Central memory CD4-positive, alpha-beta T cell (primary cell): ENCODE measurements at regions not wholly inside any gene's neighbourhood (a gene's known extent, or its start where the extent isn't known, plus 50 kb on each side); places are given as distances from the start of the nearest gene placed in this dataset.
"Not testable (repeated sequence)": the region's sequence is repeated elsewhere in the genome, so short reads cannot be mapped to it uniquely, and the experiment has no call there.

Experiments used
- DNase-seq: peaks from one replicate; pipeline ENCODE4 v3.0.0; 2022

DNA sequence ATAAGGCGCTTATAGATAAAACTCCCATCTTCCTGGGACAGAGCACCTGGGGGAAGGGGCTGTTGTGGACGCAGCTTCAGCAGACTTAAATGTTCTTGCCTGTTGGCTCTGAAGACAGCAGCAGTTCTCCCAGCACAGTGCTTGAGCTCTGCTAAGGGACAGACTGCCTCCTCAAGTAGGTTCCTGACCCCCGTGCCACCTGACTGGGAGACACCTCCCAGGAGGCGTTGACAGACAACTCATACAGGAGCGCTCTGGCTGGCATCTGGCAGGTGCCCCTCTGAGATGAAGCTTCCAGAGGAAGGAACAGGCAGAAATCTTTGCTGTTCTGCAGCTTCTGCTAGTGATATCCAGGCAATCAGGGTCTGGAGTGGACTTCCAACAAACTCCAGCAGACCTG, 383.1 kb upstream of the EMCN start:
- DNase-seq = not testable (repeated sequence)

DNA sequence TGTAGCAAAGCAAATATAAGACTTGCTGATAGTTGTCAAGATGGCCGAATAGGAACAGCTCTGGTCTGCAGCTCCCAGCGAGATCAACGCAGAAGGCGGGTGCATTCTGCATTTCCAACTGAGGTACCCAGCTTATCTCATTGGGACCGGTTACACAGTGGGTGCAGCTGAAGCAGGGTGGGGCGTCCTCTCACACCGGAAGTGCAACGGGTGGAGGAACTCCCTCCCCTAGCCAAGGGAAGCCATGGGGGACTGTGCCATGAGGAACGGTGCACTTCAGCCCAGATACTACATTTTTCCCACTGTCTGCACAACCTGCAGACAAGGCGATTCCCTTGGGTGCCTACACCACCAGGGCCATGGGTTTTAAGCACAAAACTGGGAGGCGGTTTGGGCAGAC, 382.3 kb upstream of the EMCN start:
- DNase-seq = no peak

DNA sequence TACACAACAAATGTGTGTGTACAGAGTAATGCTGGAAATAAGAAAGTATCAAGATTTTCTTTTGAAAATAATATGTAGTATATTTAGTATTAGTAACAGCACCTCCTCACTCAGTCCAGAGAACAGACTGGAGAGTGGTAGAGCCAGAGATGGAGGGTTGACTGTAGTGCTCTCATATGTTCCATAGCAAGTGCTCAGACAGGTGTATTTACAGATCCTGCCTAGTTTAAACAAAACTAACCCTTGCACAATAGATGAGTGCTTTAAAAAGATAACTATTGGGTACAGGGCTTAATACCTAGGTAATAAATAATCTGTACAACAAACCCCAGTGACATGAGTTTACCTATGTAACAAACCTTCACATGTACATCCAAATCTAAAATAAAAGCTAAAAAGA, 381.0 kb upstream of the EMCN start:
- DNase-seq = no peak

DNA sequence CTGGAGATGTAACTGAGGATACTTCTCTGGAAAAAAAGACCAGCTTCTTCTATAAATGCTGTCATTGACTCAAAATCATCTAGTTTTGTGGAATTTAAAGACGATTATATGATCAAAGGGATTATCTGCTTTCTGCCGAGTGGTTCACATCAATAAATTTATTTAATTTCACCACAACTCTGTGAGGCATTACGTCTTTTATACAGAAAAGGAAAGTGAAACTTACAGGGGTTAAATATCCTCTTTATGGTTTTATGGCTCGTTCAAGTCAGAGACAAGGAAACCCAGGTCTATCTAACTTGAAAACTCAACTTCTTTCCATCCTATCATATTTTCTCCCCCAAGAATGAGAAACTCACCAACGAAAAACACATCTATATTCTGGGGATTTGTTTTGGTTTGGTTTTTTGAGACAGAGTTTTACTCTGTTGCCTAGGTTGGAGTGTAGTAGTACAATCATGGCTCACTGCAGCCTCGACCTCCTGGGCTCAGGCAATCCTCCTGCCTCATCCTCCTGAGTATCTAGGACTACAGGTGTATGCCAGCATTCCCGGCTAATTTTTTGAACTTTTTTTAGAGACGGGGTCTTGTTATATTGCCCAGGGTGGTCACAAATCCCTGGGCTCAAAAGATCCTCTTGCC, 377.9 kb upstream of the EMCN start:
- peak; percentile 30 for DNase-seq

DNA sequence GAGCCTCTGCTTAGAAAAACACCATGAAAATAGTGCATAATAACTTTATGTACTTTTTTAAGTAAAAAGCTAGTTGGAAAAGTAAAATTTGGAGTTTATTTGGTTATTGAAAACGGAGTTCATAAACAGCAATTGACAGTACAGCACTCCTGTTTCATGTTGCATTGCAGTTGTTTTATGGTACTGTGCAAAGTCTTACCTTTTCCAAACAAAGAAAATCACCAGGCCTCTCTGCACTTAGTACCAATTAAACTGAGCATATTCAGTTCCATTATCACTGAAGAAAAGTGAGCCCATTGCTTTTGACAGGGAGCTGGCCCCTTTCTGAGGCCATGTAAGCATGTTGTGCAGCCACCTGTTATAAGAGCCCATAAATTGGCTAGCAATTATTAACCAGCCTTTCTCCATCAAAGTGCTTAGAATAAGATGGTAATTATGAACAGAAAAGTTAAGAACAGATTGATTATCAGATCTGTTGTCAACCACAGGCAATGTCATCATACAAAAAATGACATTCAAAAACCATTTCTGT, 376.6 kb upstream of the EMCN start:
- DNase-seq = no peak

DNA sequence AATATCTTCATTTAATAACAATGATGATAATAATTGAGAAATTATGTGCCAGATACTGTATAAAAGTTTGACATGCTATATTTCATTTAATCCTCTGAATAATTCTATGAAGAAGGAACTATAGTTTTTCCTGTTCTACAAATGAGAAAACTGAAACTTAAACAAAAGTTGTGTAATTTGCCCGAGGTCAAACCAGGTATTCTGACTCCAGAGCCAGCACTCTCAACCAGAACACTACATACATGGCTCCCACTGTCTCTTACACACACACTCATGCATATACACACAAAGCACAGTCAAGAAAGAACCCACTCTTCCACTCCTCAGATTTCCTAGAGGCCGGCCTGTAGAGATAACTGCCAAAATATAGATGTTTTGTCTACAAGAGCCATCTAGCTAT, 374.0 kb upstream of the EMCN start:
- no peak for DNase-seq

DNA sequence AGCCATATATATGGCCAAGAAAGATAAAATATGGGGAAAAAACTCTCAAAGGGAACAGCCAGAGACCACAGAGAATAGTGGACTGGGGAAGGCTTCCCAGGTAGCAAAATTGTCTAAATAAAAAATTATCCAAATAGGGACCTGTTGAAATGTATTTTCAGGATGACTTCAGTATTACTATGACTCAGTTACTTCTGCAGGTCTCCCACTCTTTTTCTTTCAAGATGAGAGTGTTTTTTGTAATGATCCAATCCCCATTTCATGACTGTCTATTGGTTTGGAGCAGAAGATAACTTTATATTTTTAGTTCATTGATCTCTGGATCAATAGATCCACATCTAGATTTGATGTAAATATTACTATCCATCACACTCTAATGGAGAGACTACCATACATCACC, 372.1 kb upstream of the EMCN start:
- DNase-seq = no peak

DNA sequence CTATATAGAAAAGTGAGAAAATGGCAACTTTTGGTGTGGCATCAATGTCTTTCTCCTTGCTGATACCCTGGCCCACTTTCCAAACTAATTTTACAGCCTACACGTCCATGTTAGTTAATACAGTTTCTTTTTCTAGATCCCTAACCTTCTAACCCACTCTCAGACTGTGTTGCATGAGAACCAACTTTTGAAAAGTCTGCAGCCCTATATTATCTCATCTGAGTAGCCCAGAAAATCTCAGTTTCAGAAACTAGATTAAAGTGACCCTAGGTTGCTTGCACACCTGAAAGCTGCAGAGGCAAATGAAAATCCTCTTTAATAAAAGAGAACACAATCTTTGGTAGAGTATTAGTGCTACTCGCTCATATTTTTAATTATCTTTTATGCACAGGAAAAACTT, 371.6 kb upstream of the EMCN start:
- no peak for DNase-seq

DNA sequence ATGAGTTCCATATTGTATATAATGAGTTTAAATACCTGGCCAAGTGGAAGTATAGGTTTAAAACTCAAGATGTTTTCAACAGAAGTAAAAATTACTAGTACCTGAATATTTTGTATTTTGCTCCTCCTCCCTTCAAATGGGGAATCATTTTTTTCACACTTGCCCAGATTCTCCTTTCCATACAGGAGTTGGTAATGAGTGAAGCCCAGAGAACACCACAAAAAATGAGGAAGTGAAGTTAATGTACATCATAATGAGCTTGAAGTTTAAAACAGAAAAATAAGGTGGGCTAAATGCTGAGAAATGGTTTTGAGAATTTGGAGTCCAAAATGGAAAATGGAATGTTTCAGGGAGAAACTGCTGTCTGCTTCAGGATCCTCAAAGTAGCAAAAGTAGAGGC, 364.8 kb upstream of the EMCN start:
- no peak for DNase-seq

DNA sequence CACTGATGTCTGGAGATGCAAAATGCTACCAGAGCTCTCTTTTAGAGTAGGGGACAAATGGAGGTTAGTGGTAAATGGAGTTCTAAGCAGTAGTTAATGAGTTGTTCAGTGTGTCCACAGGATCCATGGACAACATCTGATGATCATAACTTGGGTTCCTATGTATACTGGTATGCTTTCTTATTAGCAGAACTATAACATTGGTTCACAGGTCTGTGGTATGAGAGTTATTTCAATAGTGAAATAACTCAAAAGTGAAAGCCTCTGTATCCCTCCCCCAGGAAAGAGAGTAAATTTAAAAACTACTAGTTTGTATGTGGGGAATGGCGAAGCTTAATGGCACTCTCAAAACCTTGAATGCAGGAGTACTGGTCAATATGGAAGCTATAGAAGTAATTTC, 363.5 kb upstream of the EMCN start:
- DNase-seq = no peak

DNA sequence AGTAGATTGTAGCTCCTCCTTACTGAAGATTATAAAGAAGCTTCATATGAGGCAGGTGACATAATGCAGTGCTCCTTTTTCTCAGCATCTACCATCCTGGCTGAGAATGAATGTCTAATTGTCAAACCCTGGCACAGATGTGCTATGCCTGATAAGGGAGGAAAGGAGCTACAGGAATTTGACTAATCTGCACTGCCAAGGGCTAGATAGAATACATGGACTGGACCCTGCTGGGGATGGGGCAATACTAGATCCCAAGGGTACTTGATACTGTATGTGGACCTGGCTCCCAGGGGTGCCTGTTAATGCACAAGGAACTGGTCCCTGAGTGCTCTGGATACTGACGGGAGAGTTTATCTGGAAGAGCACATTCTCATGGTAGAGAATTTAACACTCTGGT, 362.2 kb upstream of the EMCN start:
- DNase-seq = no peak

DNA sequence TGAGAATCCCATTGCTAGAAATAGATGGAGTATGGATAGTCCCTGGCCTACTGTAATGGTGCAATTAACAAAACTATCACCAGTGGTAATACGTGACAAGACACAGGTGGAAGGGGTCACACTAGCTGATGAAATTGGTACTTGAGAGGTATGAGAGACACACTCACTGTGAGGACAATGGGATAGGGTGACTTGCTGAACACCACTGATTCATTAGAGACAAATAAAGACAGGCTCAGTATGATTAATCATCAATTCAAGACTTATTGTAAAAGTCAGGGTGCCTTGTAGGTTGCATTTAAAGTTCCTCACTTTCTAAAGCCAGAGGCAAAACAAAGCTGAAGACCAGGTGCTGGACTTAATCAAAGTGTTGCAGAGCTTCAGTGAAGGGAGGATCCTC, 361.6 kb upstream of the EMCN start:
- DNase-seq = no peak

DNA sequence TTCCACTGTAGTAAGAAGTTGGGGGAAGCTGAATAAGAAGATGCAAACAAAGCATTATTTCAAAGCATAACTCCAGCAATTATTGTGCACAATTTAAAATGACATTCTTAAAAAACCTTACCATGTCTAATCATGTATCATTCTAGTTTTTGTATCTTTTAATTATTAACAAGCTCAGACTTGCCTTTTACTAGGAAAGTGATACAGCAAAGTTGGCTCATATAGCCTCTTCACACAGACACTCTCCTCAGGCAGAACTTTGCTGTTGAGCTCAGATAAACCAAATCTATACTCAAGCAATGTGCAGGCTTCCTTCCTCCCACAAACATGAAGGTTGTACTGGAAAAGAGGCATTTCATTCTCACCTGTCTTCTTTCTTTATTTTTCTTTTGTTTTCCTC, 358.7 kb upstream of the EMCN start:
- no peak for DNase-seq

DNA sequence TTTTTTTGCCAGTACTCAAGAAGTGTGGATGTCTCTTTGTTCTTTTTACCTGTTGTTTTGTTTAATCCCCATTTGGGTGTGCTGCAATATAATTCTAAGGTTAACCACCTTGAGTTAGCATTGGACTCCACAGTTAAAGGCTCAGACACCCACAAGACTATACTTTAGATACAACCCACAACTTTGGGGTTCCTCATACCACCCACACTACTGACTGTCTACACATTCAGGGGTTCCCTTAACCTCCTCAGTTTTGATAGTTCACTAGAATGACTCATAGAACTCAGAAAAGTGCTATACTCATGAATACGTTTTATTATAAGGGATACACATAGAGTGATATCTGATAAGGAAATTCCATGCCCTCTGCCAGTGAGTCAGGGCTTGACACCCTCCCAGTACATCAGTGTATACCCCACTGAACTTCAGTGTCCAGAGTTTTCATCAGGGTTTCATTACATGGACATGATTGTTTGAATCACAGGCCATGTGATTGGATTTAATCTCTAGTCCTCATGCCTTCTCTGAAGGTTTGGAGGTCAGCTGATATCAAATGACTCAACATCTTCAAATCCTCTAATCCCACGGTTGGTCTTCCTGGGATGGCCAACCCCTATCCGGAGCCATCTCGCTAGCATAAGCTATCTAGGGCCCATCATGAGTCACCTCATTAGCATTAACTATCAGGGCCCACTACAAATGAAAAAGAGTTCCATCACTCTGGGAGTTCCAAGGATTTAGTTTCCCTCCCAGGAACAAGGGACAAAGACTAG, 357.7 kb upstream of the EMCN start:
- DNase-seq = no peak

DNA sequence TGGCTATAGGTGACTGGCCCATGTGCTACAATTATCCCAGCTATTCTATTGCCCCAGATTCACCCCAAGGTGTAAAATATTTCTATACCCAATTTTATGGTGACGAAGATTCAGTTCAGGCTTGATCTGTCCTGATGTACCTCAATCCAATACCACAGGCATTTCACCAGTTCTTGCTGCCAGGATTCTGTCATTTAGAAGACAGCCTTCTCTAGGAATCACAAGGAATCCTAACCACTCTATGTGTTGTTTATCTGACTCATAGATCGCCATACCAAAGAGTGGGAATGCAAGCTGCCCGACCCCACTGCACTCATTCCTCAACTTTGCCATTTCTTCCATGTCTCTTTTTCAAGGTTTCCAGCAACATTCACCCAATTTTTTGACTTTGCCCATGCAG, 355.0 kb upstream of the EMCN start:
- DNase-seq = no peak

DNA sequence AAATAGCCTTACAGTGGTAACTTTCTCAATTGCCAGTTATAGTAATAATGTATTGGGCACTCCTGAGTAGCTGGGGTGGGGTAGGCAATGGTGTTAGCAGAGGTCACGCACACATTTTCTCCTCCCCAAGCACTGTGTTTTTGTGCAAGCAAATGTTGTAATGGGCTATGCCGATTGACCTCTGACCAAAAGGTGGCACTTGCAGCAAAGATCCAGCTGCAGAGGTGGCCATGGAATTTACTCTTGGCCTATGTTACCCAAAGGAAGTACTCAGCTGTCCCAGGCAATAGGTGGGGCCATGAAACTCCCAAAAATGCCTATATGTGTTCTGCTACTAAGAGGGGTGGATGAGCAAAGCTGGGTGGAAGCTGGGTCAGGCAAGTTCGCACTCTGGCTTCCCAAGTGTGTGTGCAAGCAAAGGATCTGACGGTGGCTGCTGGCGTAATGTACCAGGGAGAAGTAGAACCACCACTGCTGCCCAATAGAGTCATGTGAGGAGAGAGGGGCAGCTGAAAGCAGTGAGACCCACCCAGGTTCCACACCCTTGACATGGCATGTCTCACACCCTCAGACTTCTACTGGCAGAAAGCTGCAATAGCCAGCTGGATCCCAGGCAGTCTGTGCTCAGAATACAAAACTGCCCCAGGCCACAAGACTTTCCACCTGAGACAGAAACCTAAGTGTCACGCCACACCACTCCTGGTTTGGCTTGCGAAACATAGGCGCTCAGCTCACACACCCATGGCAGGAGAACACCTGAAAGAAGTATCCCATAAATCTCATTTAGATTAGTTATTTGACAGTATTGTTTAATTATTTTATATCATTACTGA, 353.3 kb upstream of the EMCN start:
- DNase-seq = no peak

DNA sequence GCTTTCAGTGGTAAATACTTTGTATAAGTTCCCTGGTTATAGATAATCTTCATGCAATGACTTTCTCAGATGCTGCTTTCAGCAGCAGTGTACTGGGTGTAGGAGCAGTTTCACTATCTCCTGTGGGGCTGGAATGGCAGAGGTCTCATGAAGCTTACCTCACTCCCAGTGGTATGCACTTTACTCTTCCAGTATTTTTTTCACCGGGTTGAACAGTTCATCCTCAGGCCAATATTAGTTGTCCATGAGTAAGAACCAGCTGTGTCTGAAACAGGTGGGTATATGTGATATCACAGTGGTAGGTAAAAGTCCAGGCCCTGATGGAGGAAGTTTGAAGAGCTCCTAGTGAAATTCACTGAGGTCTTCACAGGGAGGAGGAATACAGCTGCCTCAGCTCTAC, 351.5 kb upstream of the EMCN start:
- no peak for DNase-seq

DNA sequence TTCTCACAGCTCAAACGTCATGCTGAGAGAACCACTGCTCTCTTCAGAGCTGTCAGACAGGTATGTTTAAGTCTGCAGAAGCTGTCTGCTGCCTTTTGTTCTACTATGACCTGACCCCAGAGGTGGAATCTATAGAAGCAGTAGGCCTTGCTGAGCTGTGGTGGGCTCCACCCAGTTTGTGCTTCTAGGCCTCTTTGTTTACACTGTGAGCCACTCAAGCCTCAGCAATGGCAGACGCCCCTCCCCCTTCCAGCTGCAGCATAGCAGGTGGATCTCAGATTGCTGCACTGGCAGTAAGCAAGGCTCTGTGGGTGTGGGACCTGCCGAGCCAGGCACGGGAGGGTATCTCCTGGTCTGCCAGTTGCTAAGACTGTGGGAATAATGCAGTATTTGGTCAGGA, 350.5 kb upstream of the EMCN start:
- DNase-seq = not testable (repeated sequence)

DNA sequence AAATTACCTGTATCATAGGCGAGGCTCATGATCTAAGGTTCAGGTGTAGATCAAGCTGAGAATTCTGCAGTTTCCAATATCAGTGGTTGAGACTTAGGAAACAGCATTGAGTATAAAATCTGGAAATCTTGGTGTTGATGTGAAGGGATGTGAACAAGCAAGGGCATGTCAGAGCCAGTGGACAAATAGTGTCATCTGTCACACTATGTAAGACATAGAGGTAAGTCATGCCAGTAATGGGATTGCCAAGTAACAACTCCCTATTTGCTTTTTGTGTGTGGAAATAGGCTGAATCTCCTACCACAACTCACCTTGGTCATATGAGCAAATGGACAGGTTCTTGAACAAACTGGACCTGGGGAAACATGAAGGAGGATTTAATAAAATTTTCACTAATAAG, 334.5 kb upstream of the EMCN start:
- DNase-seq = no peak

DNA sequence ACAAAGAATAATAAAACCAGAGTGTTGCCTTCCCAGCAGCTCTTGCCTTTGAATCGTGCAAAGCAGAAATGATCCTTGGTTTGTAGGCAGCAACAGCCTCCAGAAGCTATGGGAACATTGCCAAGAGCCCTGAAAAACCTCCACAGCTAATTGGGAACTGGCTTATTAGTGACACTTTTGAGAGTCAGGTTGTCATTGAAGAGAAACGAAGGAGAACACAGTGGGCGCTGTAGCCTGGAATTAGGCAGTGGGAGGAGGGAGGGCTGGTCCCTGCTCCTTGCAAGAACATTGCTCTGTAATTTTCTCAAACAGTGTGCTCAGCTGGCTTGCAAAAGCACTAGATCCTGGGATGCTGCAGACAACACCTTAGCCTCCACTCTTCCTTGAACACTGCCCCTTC, 331.5 kb upstream of the EMCN start:
- no peak for DNase-seq

DNA sequence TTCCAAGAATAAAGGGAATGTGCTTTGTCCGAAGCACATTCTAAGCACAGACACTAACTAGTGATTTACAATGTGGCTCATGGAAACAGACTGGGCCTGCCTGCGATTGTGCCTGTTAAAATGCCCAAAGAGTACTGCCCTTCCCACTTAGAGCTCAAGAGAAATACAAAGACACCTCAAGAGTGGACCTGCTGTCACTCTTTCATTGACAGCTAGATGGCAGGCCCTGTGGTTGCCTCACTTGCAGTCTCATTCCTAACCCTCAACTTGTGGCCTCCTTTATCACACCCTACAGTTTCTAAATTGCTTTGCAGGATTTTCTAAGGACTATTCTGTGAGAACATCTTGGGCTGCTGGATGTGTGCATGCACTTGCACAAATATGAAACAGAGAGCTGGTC, 331.0 kb upstream of the EMCN start:
- DNase-seq = no peak

DNA sequence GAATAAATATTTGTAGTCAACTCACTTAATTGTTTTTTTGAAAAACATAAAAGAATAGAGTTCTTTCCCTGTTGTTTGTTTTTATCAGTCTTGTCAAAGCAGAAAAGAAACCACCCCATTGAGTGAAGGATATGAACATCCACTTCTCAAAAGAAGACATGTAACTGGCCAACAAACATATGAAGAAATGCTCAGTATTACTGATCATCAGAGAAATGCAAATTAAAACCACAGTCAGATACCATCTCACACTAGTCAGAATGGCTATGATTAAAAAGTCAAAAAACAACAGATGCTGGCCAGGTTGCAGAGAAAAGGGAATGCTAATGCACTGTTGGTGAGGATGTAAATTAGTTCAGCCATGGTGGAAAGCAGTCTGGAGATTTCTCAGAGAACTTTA, 326.1 kb upstream of the EMCN start:
- no peak for DNase-seq

DNA sequence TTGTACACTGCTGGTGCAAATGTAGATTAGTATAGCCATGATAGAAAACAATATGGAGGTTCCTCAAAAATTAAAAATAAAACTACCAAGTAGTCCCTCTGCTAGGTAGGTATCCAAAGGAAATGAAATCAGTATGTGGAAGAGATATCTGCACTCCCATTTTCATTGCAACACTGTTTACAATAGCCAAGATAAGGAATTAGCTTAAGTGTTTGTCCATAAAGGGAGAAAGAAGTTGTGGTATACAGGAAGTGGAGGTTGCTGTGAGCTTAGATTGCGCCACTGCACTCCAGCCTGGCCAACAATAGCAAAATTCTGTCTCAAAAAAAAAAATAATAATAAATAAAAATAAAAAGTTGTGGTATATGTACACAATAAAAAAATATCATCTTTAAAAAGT, 325.0 kb upstream of the EMCN start:
- DNase-seq = no peak

DNA sequence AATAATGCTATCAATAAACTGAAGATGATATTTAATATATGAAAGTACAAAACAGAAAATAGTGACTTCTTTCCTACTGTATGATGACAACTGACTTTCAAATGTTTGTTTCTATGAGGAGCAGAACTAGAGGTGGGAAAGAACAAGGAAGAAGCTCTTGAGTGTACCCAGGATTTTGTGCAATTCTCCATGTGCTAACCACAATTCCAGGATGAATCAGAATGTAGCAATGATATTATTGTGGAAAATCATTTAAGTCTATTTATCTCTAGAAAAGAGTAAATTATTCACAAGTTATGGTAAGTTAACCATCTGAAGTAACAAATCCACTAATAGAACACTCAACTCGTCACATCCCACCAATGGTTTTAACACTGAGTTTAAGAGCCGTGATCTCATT, 324.1 kb upstream of the EMCN start:
- no peak for DNase-seq
